Central memory CD8-positive, alpha-beta T cell (primary cell): ENCODE measurements at regions not wholly inside any gene's neighbourhood (a gene's known extent, or its start where the extent isn't known, plus 50 kb on each side); places are given as distances from the start of the nearest gene placed in this dataset.

Experiments used
- ATAC-seq: fragments of 150-1000 bp; cut with Tn5 transposase; replicated peaks from 2 replicates; pipeline ENCODE4 v1.10.0; 2022; ENCODE audit warnings: mild to moderate bottlenecking, moderate FRiP score, moderate number of reproducible peaks; ENCODE audit not compliant: poor library complexity, severe bottlenecking; ENCODE audit errors: extremely low read depth
- DNase-seq, 2 donors: peaks; one replicate each; pipeline ENCODE4 v3.0.0; 2021; ENCODE audit warnings: low spot score in 2 of 2
- H3K27ac Mint-ChIP-seq: one replicate; pipeline ENCODE4 v1.8.0; 2022; ENCODE audit warnings: low read depth, mild to moderate bottlenecking, moderate library complexity, mixed read lengths
- H3K27me3 Mint-ChIP-seq: one replicate; pipeline ENCODE4 v1.8.0; 2022; ENCODE audit warnings: mixed read lengths
- H3K36me3 Mint-ChIP-seq: one replicate; pipeline ENCODE4 v1.8.0; 2022; ENCODE audit warnings: mild to moderate bottlenecking, moderate library complexity, mixed read lengths; ENCODE audit not compliant: insufficient read depth
- H3K4me1 Mint-ChIP-seq: one replicate; pipeline ENCODE4 v1.8.0; 2022; ENCODE audit warnings: mixed read lengths
- H3K4me3 Mint-ChIP-seq: one replicate; pipeline ENCODE4 v1.8.0; 2022; ENCODE audit warnings: mild to moderate bottlenecking, moderate library complexity, mixed read lengths
- H3K9me3 Mint-ChIP-seq: one replicate; pipeline ENCODE4 v1.8.0; 2022; ENCODE audit warnings: mixed read lengths

- H3K9me3 Mint-ChIP-seq: no peaks in the 10 kb centered on the region
- H3K4me1 Mint-ChIP-seq: no peaks in the 10 kb centered on the region
- peaks cover 45% of the 10 kb centered on the region for H3K27me3 Mint-ChIP-seq
- H3K36me3 Mint-ChIP-seq: peaks cover 1% of the 10 kb centered on the region
- H3K27ac Mint-ChIP-seq: no peak overlapping the region
- no peak for DNase-seq
- H3K4me3 Mint-ChIP-seq: no peak overlapping the region
- ATAC-seq: no peak
Observed at GRCh38 chr16:86039606-86040005, 140.6 kb downstream of the IRF8 start.

DNA sequence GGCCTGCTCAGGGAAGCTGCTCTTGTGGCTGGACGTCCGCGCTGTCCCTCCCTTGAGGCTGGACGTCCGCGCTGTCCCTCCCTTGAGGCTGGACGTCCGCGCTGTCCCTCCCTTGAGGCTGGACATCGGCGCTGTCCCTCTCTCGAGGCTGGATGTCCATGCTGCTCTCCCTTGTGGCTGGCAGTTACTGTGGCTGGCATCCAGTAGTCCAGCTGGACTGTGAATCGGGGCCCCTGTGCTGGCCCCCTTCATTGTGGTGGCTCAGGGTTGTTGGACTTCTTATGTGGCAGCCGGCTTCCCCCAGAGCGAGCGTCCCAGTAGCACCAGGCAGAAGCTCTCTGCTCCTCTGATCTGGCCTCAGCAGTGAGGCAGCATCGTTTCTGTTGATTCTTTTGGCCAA is 141.5 kb downstream of the IRF8 start:
- Mint-ChIP-seq H3K9me3 (no peaks in the 10 kb centered on the region), H3K27ac (no peak overlapping the region), H3K4me3 (no peak overlapping the region), H3K4me1 (peaks cover 9% of the 10 kb centered on the region), H3K27me3 (peaks cover 40% of the 10 kb centered on the region), H3K36me3 (peaks cover 1% of the 10 kb centered on the region)
- ATAC-seq (no peak), DNase-seq (no peak)

DNA sequence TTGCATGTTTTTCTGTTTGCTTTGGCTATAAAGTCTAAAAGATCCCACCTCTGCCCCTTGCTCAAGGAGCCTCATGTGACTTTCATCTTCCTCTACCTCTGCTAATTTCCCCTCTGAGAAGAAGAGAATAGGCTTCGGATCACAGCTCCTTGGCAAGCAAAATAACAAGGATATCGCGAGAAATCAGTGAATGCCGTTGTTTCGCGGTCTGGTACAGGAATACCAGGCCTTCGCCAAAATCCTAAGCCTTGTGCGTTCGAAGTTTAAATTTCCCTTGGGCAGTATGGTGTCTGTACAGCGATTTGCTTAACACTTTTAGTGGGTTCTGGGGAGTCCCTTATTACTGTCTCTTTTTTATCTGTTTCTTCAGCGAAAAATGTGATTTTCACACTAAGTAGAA is 142.3 kb downstream of the IRF8 start:
- H3K9me3 Mint-ChIP-seq: no peaks in the 10 kb centered on the region
- no peak for ATAC-seq
- no peak for DNase-seq
- H3K4me3 Mint-ChIP-seq: no peak overlapping the region
- no peak overlapping the region for H3K27ac Mint-ChIP-seq
- peaks cover 1% of the 10 kb centered on the region for H3K36me3 Mint-ChIP-seq
- H3K27me3 Mint-ChIP-seq: peaks cover 44% of the 10 kb centered on the region
- peaks cover 9% of the 10 kb centered on the region for H3K4me1 Mint-ChIP-seq

GRCh38 chr16:86041807-86042206 is 142.8 kb downstream of the IRF8 start:
- peaks cover 50% of the 10 kb centered on the region for H3K27me3 Mint-ChIP-seq
- H3K4me1 Mint-ChIP-seq: peaks cover 9% of the 10 kb centered on the region
- no peaks in the 10 kb centered on the region for H3K9me3 Mint-ChIP-seq
- DNase-seq (no peak), ATAC-seq (no peak)
- H3K36me3 Mint-ChIP-seq: peaks cover 1% of the 10 kb centered on the region
- no peak overlapping the region for H3K27ac Mint-ChIP-seq
- no peak overlapping the region for H3K4me3 Mint-ChIP-seq

GRCh38 chr16:86042393-86042792 is 143.4 kb downstream of the IRF8 start:
- H3K4me1 Mint-ChIP-seq: peaks cover 9% of the 10 kb centered on the region

DNA sequence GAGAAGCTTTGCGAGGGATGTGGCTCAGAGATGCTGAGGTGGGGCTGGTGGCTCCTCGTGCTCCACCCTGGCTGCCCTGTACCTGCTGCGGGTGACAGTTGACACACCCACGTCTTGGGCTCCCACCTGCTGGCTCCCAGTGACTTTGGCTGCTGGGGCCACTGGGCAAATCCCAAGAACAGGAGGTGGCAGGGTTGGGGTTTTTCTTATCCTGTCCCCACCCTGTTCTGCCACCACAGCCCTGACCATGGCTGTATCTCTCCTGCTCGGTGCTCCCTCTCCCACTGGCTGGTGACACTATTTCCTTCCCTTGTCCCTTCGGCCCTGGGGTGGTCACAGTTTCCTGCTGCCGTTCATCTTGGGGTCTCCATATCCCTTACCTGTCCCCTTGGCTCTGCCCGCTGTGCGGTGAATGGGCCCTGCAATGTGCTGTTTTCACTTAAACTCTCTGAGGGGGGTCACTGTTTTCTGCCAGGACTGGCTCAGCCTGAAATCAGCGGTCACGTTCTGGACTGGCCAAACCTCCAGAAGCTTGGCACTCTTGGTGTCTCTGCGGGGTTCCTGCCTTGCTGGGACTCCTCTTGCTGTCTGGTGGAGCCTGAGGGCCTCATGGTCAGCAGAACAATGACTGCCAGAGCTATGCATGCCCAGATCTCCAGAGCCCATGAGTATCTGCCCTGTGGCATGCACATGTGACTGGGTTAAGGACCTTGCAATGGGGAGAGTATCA is 144.2 kb downstream of the IRF8 start:
- H3K4me1 Mint-ChIP-seq: peaks cover 9% of the 10 kb centered on the region
- peaks cover 64% of the 10 kb centered on the region for H3K27me3 Mint-ChIP-seq
- H3K36me3 Mint-ChIP-seq: peaks cover 1% of the 10 kb centered on the region
- H3K9me3 Mint-ChIP-seq: no peaks in the 10 kb centered on the region
- no peak overlapping the region for H3K4me3 Mint-ChIP-seq
- DNase-seq (no peak), ATAC-seq (no peak)
- H3K27ac Mint-ChIP-seq: no peak overlapping the region

More at GRCh38 chr16:86042393-86042792, 143.4 kb downstream of the IRF8 start:
- Mint-ChIP-seq H3K4me3 (no peak overlapping the region), H3K27me3 (peaks cover 56% of the 10 kb centered on the region), H3K9me3 (no peaks in the 10 kb centered on the region), H3K36me3 (peaks cover 1% of the 10 kb centered on the region), H3K27ac (no peak overlapping the region)
- no peak for DNase-seq
- ATAC-seq: no peak

DNA sequence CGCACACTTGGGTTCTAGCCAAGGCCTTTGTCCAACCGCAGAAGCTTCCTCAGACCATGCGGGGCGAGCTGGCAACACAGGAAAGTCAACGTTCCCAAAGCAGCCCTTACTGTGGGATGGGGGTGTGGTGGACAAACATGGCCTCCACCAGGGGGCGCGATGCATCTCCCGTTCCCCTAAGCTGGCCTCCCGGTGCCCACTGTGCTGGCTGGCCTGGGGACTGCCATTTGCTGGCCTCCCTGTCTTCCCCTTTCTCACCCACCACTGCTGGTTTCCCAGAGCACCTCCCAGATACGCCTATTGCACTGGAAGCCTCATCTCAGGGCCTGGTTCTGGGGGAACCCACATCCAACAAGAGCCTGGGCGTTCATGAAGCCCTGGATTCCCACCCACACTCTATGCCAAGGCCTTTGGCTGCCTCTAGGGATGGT is 145.3 kb downstream of the IRF8 start:
- Mint-ChIP-seq H3K4me1 (peaks cover 9% of the 10 kb centered on the region), H3K27ac (no peak overlapping the region), H3K27me3 (peaks cover 75% of the 10 kb centered on the region), H3K9me3 (no peaks in the 10 kb centered on the region), H3K4me3 (no peak overlapping the region), H3K36me3 (peaks cover 1% of the 10 kb centered on the region)
- no peak for DNase-seq
- ATAC-seq: no peak

- H3K4me3 Mint-ChIP-seq: no peak overlapping the region
- no peak for DNase-seq
- no peaks in the 10 kb centered on the region for H3K9me3 Mint-ChIP-seq
- ATAC-seq: no peak
- H3K27ac Mint-ChIP-seq: no peak overlapping the region
- peaks cover 9% of the 10 kb centered on the region for H3K4me1 Mint-ChIP-seq
- H3K36me3 Mint-ChIP-seq: peaks cover 1% of the 10 kb centered on the region
- peaks cover 75% of the 10 kb centered on the region for H3K27me3 Mint-ChIP-seq
Observed at GRCh38 chr16:86044881-86045590, 146.1 kb downstream of the IRF8 start.

DNA sequence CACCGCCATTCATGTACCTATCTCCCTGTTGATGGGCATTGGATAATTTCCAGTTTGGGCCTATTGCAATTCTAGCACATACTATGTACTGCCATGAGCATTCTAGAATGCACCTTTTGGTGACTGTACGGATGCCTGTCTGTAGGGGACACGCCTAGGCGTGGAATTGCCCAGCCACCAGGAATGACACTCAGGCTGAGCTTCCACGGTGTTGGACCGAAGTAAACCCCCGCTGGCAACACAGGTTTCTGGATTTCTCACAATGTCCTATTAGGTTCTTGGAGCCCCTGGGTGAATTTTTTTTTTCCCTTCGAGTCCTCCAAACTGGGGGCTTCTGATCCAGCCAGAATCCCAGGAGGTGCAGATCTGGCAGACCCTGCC is 146.6 kb downstream of the IRF8 start:
- H3K4me1 Mint-ChIP-seq: peaks cover 9% of the 10 kb centered on the region
- no peak overlapping the region for H3K4me3 Mint-ChIP-seq
- no peak overlapping the region for H3K27ac Mint-ChIP-seq
- H3K27me3 Mint-ChIP-seq: peaks cover 74% of the 10 kb centered on the region
- ATAC-seq: no peak
- H3K9me3 Mint-ChIP-seq: no peaks in the 10 kb centered on the region
- DNase-seq: no peak
- H3K36me3 Mint-ChIP-seq: no peaks in the 10 kb centered on the region

- Mint-ChIP-seq H3K27ac (no peak overlapping the region), H3K4me3 (no peak overlapping the region), H3K9me3 (no peaks in the 10 kb centered on the region), H3K27me3 (peaks cover 74% of the 10 kb centered on the region), H3K36me3 (no peaks in the 10 kb centered on the region), H3K4me1 (peaks cover 9% of the 10 kb centered on the region)
- ATAC-seq: no peak
- DNase-seq: no peak
Observed at GRCh38 chr16:86046026-86046425, 147.1 kb downstream of the IRF8 start.

- Mint-ChIP-seq H3K27ac (no peak overlapping the region), H3K4me1 (peaks cover 9% of the 10 kb centered on the region), H3K36me3 (no peaks in the 10 kb centered on the region), H3K4me3 (no peak overlapping the region), H3K27me3 (peaks cover 79% of the 10 kb centered on the region), H3K9me3 (no peaks in the 10 kb centered on the region)
- ATAC-seq (no peak), DNase-seq (no peak)
Observed at GRCh38 chr16:86046667-86047270, 147.8 kb downstream of the IRF8 start.

- Mint-ChIP-seq H3K4me1 (peaks cover 9% of the 10 kb centered on the region), H3K27me3 (peaks cover 88% of the 10 kb centered on the region), H3K27ac (no peak overlapping the region), H3K36me3 (no peaks in the 10 kb centered on the region), H3K4me3 (no peak overlapping the region), H3K9me3 (no peaks in the 10 kb centered on the region)
- DNase-seq: no peak
- no peak for ATAC-seq
Observed at GRCh38 chr16:86048221-86048620, 149.3 kb downstream of the IRF8 start.
